Natural killer cell treated with Interleukin-12 subunit alpha and Interleukin-12 subunit beta and Interleukin-15 and Interleukin-18, amount 100 ng/mL, for 72 hours (primary cell): ENCODE measurements at regions not wholly inside any gene's neighbourhood (a gene's known extent, or its start where the extent isn't known, plus 50 kb on each side); places are given as distances from the start of the nearest gene placed in this dataset.

Experiments
- ATAC-seq, 2 donors: fragments of 150-1000 bp; cut with Tn5 transposase in 1 of 2; sonication (Bioruptor Pico), chemical (Tn5 transposase) in 1 of 2; 2 replicates each; pipeline ENCODE4 v1.10.0; 2021
- DNase-seq: peaks from one replicate; pipeline ENCODE4 v3.0.0; 2022; ENCODE audit warnings: low spot score
- H3K27ac Mint-ChIP-seq, 2 donors: 1 replicate in 1 of 2; 2 replicates in 1 of 2; pipeline ENCODE4 v1.8.0; 2022; ENCODE audit warnings: mixed read lengths in 2 of 2, mild to moderate bottlenecking in 1 of 2, moderate library complexity in 1 of 2
- H3K27me3 Mint-ChIP-seq, 2 donors: 1 replicate in 1 of 2; 2 replicates in 1 of 2; pipeline ENCODE4 v1.8.0; 2022; ENCODE audit warnings: mixed read lengths in 2 of 2
- H3K36me3 Mint-ChIP-seq: one replicate; pipeline ENCODE4 v1.8.0; 2022; ENCODE audit warnings: mixed read lengths
- H3K4me1 Mint-ChIP-seq, 2 donors: 1 replicate in 1 of 2; 2 replicates in 1 of 2; pipeline ENCODE4 v1.8.0; 2022; ENCODE audit warnings: low read depth in 2 of 2, mixed read lengths in 2 of 2, mild to moderate bottlenecking in 1 of 2
- H3K4me3 Mint-ChIP-seq: one replicate; pipeline ENCODE4 v1.8.0; 2022; ENCODE audit warnings: mixed read lengths
- H3K9me3 Mint-ChIP-seq: 2 replicates; pipeline ENCODE4 v1.8.0; 2022; ENCODE audit warnings: mixed read lengths

- Mint-ChIP-seq H3K27me3 (peaks cover 4 to 19% of the 10 kb centered on the region in 2 donors), H3K27ac (no peak overlapping the region), H3K4me1 (peaks cover 0 to 2% of the 10 kb centered on the region in 2 donors), H3K36me3 (peaks cover 14% of the 10 kb centered on the region), H3K4me3 (no peak overlapping the region), H3K9me3 (no peaks in the 10 kb centered on the region)
- ATAC-seq (no peak), DNase-seq (no peak)
Measured at GRCh38 chr11:130725421-130726233, 190.7 kb downstream of the SNX19 start.

- peak; percentile 35 to 50 for ATAC-seq
- H3K9me3 Mint-ChIP-seq, result peaks cover 2% of the 10 kb centered on the region
Measured at GRCh38 chr11:130726234-130727037, 189.8 kb downstream of the SNX19 start.

DNA sequence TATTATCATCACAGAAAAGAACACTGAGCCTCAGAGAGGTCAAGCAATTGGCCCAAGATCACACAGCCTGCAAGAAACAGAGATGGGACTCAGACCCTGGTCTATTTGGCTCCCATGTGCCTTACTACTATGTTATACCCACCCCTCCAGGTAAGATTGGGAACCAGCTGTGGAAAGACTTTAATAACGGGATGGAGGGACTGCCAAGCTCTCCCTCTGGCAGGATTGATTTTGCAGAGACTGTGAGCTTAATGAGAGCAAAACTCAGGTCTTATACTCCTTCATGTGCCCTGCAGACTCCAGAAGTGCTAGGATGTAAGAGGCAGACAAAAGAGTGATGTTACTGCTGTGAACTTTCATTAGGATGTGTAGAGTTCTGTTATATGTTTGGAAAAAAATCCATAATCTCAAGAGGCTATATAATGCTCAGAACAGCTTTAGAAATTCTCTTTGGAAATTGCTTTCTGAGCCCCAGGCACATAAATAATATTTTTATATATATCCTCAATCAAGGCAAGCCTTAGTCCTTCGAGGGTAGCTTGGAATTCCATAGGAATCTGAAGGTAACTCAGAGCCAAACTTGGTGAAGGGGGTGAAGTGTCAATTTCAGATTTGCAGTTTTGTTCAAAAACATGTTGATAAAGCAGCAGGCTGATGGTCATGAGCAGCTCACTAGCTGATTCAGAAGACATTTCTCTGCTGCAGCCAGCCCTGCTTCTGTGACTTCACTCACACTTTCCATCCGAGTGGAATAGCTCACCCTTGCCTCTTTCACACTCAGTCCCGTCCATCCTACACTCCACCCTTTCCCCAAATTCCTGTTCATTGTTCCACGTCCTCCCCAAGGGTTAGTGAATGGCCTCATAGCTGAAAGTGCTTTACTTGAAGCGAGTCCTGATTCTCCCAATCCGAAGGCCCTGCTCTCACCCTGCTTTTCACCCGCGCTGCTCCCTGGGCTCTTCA is 188.8 kb downstream of the SNX19 start:
- H3K27ac Mint-ChIP-seq, result no peak overlapping the region
- H3K4me1 Mint-ChIP-seq, result peaks cover 0 to 2% of the 10 kb centered on the region in 2 donors
- no peak overlapping the region for H3K4me3 Mint-ChIP-seq
- H3K36me3 Mint-ChIP-seq, result peaks cover 24% of the 10 kb centered on the region
- H3K27me3 Mint-ChIP-seq, result peaks cover 7 to 24% of the 10 kb centered on the region in 2 donors
- no peak for ATAC-seq
- H3K9me3 Mint-ChIP-seq, result peaks cover 3% of the 10 kb centered on the region
- DNase-seq, result no peak

More at GRCh38 chr11:130726234-130727037, 189.8 kb downstream of the SNX19 start:
- H3K4me3 Mint-ChIP-seq, result no peak overlapping the region
- H3K27ac Mint-ChIP-seq, result no peak overlapping the region
- peaks cover 0 to 2% of the 10 kb centered on the region in 2 donors for H3K4me1 Mint-ChIP-seq
- H3K27me3 Mint-ChIP-seq, result peaks cover 6 to 24% of the 10 kb centered on the region in 2 donors
- peaks cover 22% of the 10 kb centered on the region for H3K36me3 Mint-ChIP-seq
- DNase-seq, result no peak

GRCh38 chr11:130728185-130729180 is 187.8 kb downstream of the SNX19 start:
- no peak for DNase-seq
- peaks cover 24% of the 10 kb centered on the region for H3K36me3 Mint-ChIP-seq
- no peak for ATAC-seq
- H3K4me3 Mint-ChIP-seq, result no peak overlapping the region
- peaks cover 7% of the 10 kb centered on the region for H3K9me3 Mint-ChIP-seq
- H3K4me1 Mint-ChIP-seq, result no peaks in the 10 kb centered on the region
- peaks cover 6 to 24% of the 10 kb centered on the region in 2 donors for H3K27me3 Mint-ChIP-seq
- H3K27ac Mint-ChIP-seq, result no peak overlapping the region

GRCh38 chr11:130729193-130729592 is 187.1 kb downstream of the SNX19 start:
- H3K4me3 Mint-ChIP-seq, result no peak overlapping the region
- ATAC-seq (no peak), DNase-seq (no peak)
- H3K27ac Mint-ChIP-seq, result no peak overlapping the region
- peaks cover 24% of the 10 kb centered on the region for H3K36me3 Mint-ChIP-seq
- H3K9me3 Mint-ChIP-seq, result peaks cover 8% of the 10 kb centered on the region
- H3K27me3 Mint-ChIP-seq, result peaks cover 7 to 24% of the 10 kb centered on the region in 2 donors
- H3K4me1 Mint-ChIP-seq, result no peaks in the 10 kb centered on the region

DNA sequence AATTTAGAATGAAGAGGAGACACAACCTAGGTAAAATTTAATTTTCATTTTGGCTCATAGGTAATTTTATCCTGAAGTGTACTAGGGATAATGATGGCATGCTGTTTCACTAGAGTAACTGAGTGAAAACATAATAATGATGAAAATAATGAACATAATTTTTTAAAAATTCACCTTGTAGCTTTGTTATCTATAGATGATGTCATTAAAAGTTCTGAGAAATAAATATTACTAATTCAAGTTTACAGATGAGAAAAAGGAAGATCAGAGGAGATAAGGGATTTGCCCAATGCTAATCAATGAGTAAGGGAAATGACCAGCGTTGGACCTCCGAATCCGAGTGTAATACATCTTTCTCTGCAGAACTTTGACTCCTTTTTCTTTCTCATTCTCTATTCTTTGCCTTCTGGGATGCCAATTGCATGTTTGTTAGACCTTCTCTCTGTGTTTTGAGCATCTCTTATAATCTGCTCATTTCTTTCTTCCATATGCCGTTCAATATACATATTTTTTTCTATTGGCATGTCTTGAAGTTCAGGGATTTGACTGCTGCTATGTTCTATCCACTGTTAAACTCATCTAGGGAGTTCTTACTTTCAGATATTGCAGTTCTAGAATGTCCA is 186.5 kb downstream of the SNX19 start:
- DNase-seq (no peak), ATAC-seq (no peak)
- H3K36me3 Mint-ChIP-seq, result peaks cover 28% of the 10 kb centered on the region
- H3K4me1 Mint-ChIP-seq, result peaks cover 2 to 3% of the 10 kb centered on the region in 2 donors
- H3K4me3 Mint-ChIP-seq, result no peak overlapping the region
- no peak overlapping the region for H3K27ac Mint-ChIP-seq
- H3K9me3 Mint-ChIP-seq, result peaks cover 14% of the 10 kb centered on the region
- H3K27me3 Mint-ChIP-seq, result peaks cover 7 to 24% of the 10 kb centered on the region in 2 donors

- Mint-ChIP-seq H3K27me3 (peaks cover 7 to 24% of the 10 kb centered on the region in 2 donors), H3K36me3 (peaks cover 33% of the 10 kb centered on the region), H3K9me3 (peaks cover 16% of the 10 kb centered on the region), H3K27ac (no peak overlapping the region), H3K4me3 (no peak overlapping the region), H3K4me1 (peaks cover 9 to 11% of the 10 kb centered on the region in 2 donors)
- no peak for ATAC-seq
- no peak for DNase-seq
Measured at GRCh38 chr11:130731401-130731800, 184.9 kb downstream of the SNX19 start.

DNA sequence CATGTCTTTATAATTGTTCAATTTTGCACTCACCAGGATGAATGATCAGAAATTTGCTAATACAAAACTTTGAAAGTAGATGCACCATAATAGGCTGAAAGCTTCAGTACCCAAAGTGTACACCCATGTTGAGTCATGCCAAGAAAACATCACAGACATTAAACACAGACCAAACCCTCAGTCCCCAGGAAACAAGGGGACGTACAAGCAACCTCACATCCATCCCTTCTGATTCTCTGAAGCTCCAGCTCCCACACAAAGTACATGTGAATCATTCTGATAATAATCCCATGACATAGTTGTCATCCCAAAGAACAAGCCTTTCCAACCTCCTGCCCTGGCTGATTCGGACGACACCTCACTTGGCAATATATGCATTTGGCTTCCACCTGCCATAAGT is 183.8 kb downstream of the SNX19 start:
- H3K4me1 Mint-ChIP-seq, result peaks cover 13 to 18% of the 10 kb centered on the region in 2 donors
- ATAC-seq (no peak), DNase-seq (no peak)
- H3K9me3 Mint-ChIP-seq, result peaks cover 16% of the 10 kb centered on the region
- H3K27me3 Mint-ChIP-seq, result peaks cover 7 to 24% of the 10 kb centered on the region in 2 donors
- peaks cover 33% of the 10 kb centered on the region for H3K36me3 Mint-ChIP-seq
- no peak overlapping the region for H3K4me3 Mint-ChIP-seq
- H3K27ac Mint-ChIP-seq, result no peak overlapping the region

DNA sequence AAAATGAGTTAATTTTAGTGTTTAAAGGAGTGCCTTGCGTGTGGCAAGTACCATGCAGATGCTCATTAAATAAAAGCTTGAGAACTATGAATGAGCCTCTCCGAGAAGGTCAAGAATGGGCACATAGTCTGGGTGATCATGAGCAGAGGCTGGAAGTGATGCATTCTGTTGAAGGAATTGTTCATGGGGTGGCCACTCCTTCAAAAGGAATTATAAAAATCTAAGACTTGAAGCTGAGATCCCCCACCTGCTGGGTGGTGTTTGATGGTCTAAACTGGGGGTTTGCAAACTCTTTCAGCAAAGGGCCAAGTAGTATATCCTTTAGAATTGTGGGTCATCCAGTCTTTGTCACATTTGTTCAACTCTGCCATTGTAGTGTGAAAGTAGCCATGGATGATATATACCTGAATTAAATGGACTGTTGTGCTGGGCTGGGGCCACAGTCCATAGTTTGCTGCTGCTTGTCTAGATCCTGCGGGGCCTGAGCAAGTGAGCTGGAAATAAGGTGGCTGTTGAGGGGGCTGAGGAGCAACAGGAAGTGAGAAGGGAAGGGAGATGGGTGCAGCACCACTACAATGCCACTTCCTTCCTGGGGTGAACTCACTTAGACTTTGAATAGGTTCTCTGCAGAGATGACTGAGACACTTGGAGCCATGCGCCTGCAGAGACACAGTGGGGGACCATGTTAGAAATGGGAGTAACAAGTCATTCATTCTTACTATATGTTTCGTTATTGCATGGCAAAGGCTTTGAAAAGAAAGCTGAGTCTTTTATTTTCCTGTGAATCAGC is 179.0 kb downstream of the SNX19 start:
- DNase-seq, result no peak
- Mint-ChIP-seq H3K4me3 (peak overlapping the region; percentile 19), H3K27ac (peak overlapping the region in 1 of 2 donors; percentile 68), H3K4me1 (peaks cover 14 to 30% of the 10 kb centered on the region in 2 donors), H3K9me3 (peaks cover 28% of the 10 kb centered on the region), H3K36me3 (peaks cover 37% of the 10 kb centered on the region), H3K27me3 (peaks cover 0 to 2% of the 10 kb centered on the region in 2 donors)
- peak; percentile 52 to 72 for ATAC-seq

DNA sequence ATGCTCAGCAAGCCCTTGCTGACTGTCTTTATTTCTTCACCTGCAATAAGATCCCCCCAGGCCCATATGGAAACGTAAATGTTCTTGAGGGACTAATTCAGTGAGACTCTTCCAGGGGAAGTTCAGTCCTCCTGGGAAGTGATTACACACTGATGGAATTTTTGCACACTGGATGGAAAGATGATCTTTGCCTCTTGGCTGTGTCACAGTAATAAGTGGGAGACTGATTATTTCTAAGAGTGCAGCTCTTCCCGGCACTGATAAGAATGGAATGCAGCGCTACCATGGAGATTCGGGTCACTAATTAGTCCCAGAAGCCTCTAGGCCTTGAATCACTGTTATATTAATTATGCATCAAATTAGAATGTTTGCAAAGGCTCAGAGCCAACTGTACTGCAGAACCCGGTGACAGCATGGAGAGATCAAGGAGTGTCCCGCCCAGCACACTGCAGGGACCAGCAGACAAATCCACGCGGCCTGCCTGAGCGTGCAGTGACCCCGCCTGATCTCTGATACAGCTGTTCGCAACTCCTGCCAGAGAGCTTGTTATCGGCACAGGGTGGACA is 178.3 kb downstream of the SNX19 start:
- peaks cover 24% of the 10 kb centered on the region for H3K9me3 Mint-ChIP-seq
- DNase-seq, result no peak
- no peak overlapping the region for H3K4me3 Mint-ChIP-seq
- peaks cover 14 to 30% of the 10 kb centered on the region in 2 donors for H3K4me1 Mint-ChIP-seq
- ATAC-seq, result no peak
- H3K27me3 Mint-ChIP-seq, result peaks cover 0 to 2% of the 10 kb centered on the region in 2 donors
- no peak overlapping the region for H3K27ac Mint-ChIP-seq
- H3K36me3 Mint-ChIP-seq, result peaks cover 37% of the 10 kb centered on the region

- H3K27ac Mint-ChIP-seq, result no peak overlapping the region
- H3K27me3 Mint-ChIP-seq, result no peaks in the 10 kb centered on the region
- no peak overlapping the region for H3K4me3 Mint-ChIP-seq
- peaks cover 24% of the 10 kb centered on the region for H3K9me3 Mint-ChIP-seq
- ATAC-seq, result no peak
- no peak for DNase-seq
- H3K36me3 Mint-ChIP-seq, result peaks cover 37% of the 10 kb centered on the region
- H3K4me1 Mint-ChIP-seq, result peaks cover 14 to 30% of the 10 kb centered on the region in 2 donors
Measured at GRCh38 chr11:130738611-130739010, 177.7 kb downstream of the SNX19 start.
